ENCODE measurements at regions not wholly inside any gene's neighbourhood (a gene's known extent, or its start where the extent isn't known, plus 50 kb on each side); places are given as distances from the start of the nearest gene placed in this dataset.
"Not testable (repeated sequence)": the region's sequence is repeated elsewhere in the genome, so short reads cannot be mapped to it uniquely, and the experiment has no call there.

GRCh38 chr3:178947738-178948137 is 123.9 kb downstream of the ZMAT3 start:
- H3K36me3 ChIP-seq (ENCODE audit: control insufficient read depth, insufficient read depth, low read length) = no peaks in the 10 kb centered on the region
- H3K9me3 ChIP-seq (ENCODE audit: control insufficient read depth, insufficient read depth, low read depth, low read length) = no peaks in the 10 kb centered on the region
- ATAC-seq (no peak), DNase-seq (ENCODE audit: low read depth, low spot score) (no peak)
- no peak overlapping the region for H3K4me3 ChIP-seq (ENCODE audit: low read depth in 2 of 2, low read length in 2 of 2)
- BruUV-seq (replicated peaks) = no TSS peak
- H3K27me3 ChIP-seq (ENCODE audit: control insufficient read depth, insufficient read depth, low read length) = no peaks in the 10 kb centered on the region
- POLR2A ChIA-PET = no interaction called here
- TF ChIP-seq CTCF (IDR thresholded peaks at IDR 0.05) = peak; percentile 11; the same call in 1 of the 2 replicates
- TF ChIP-seq REST (IDR thresholded peaks at IDR 0.05; ENCODE audit: insufficient read depth in 1 of 2, low read depth in 2 of 2, low read length in 1 of 2) = no peak
- CTCF ChIA-PET = no interaction called here
- no peaks in the 10 kb centered on the region for H3K4me1 ChIP-seq (ENCODE audit: control insufficient read depth, insufficient read depth, low read length)
- intact Hi-C loops (cut with micrococcal nuclease; ENCODE audit: unreplicated experiment) = no loop called here
- in situ Hi-C loops (cut with HindIII; ENCODE audit: low pct_unique_long_range_greater_than_20kb, low sequenced_read_pairs) = no loop called here
- H3K27ac ChIP-seq (ENCODE audit: low read length) = no peak overlapping the region

GRCh38 chr3:178942261-178942660 is 129.3 kb downstream of the ZMAT3 start:
- H3K27me3 ChIP-seq (ENCODE audit: control insufficient read depth, insufficient read depth, low read length); DNase-seq (ENCODE audit: low read depth, low spot score); H3K9me3 ChIP-seq (ENCODE audit: control insufficient read depth, insufficient read depth, low read depth, low read length); BruUV-seq (replicated peaks); POLR2A ChIA-PET; H3K4me3 ChIP-seq (ENCODE audit: low read depth in 2 of 2, low read length in 2 of 2); CTCF ChIA-PET; intact Hi-C loops (cut with micrococcal nuclease; ENCODE audit: unreplicated experiment); in situ Hi-C loops (cut with HindIII; ENCODE audit: low pct_unique_long_range_greater_than_20kb, low sequenced_read_pairs); ATAC-seq; H3K36me3 ChIP-seq (ENCODE audit: control insufficient read depth, insufficient read depth, low read length); H3K4me1 ChIP-seq (ENCODE audit: control insufficient read depth, insufficient read depth, low read length); H3K27ac ChIP-seq (ENCODE audit: low read length): not testable (repeated sequence)

- in situ Hi-C loops (cut with HindIII; ENCODE audit: low pct_unique_long_range_greater_than_20kb, low sequenced_read_pairs) (no loop called here), intact Hi-C loops (cut with micrococcal nuclease; ENCODE audit: unreplicated experiment) (no loop called here)
- Histone ChIP-seq H3K27me3 (ENCODE audit: control insufficient read depth, insufficient read depth, low read length) (no peaks in the 10 kb centered on the region), H3K9me3 (ENCODE audit: control insufficient read depth, insufficient read depth, low read depth, low read length) (no peaks in the 10 kb centered on the region), H3K4me3 (ENCODE audit: low read depth in 2 of 2, low read length in 2 of 2) (no peak overlapping the region), H3K27ac (ENCODE audit: low read length) (no peak overlapping the region), H3K4me1 (ENCODE audit: control insufficient read depth, insufficient read depth, low read length) (no peaks in the 10 kb centered on the region), H3K36me3 (ENCODE audit: control insufficient read depth, insufficient read depth, low read length) (no peaks in the 10 kb centered on the region)
- no TSS peak for BruUV-seq (replicated peaks)
- ChIA-PET CTCF (no interaction called here), POLR2A (no interaction called here)
- DNase-seq (ENCODE audit: low read depth, low spot score) (no peak), ATAC-seq (no peak)
- TF ChIP-seq TCF7L2 (IDR thresholded peaks at IDR 0.05; ENCODE audit: low read depth, low read length) (no peak), POLR2AphosphoS5 (IDR thresholded peaks at IDR 0.05; ENCODE audit: low read depth, low read length) (no peak), SIN3A (IDR thresholded peaks at IDR 0.05; ENCODE audit: borderline replicate concordance, insufficient read depth, low read depth, low read length) (no peak), CTCF (IDR thresholded peaks at IDR 0.05) (no peak), REST (IDR thresholded peaks at IDR 0.05; ENCODE audit: insufficient read depth in 1 of 2, low read depth in 2 of 2, low read length in 1 of 2) (no peak)
These were observed 141.5 kb downstream of the ZMAT3 start for GRCh38 chr3:178930116-178930515.
